OCI-LY7 (cell line): ENCODE measurements at regions not wholly inside any gene's neighbourhood (a gene's known extent, or its start where the extent isn't known, plus 50 kb on each side); places are given as distances from the start of the nearest gene placed in this dataset.

ENCODE experiments used
- BruUV-seq: library from RNA; stranded (reverse); fragments of 400-500 nt; replicated peaks from 2 replicates; lab custom pipeline; 2021; lab: Mats Ljungman, UMichigan
- CTCF ChIA-PET: fragments of 300-600 bp; sonication (Branson Sonifier 250); formaldehyde crosslinking; loops from one replicate; lab custom pipeline; 2022; ENCODE audit warnings: antibody characterized with exemption; ENCODE audit not compliant: unreplicated experiment; lab: Charles Lee
- POLR2A ChIA-PET: fragments of 300-600 bp; sonication (Branson Sonifier 250); formaldehyde crosslinking; loops from one replicate; lab custom pipeline; 2022; ENCODE audit warnings: antibody characterized with exemption; lab: Charles Lee
- DNase-seq: peaks from one replicate; pipeline ENCODE4 v3.0.0-alpha.2; 2015; ENCODE audit warnings: low spot score
- H2AFZ ChIP-seq: fragments of 200-600 bp; sonication (generic), shearing (Covaris generic); 2 replicates; pipeline ENCODE4 v1.6.1; 2014; ENCODE audit warnings: mild to moderate bottlenecking, antibody characterized with exemption, low read length, moderate library complexity
- H3K27ac ChIP-seq: fragments of 200-600 bp; sonication (generic); 2 replicates; pipeline ENCODE4 v1.5.1; 2014; ENCODE audit warnings: mixed run types, low read depth, mild to moderate bottlenecking, moderate library complexity, low read length, inconsistent platforms; ENCODE audit not compliant: poor library complexity, severe bottlenecking
- H3K36me3 ChIP-seq: fragments of 200-600 bp; sonication (generic); 2 replicates; pipeline ENCODE4 v1.6.1; 2014; ENCODE audit warnings: mild to moderate bottlenecking, antibody characterized with exemption, low read length, moderate library complexity, mixed read lengths; ENCODE audit not compliant: insufficient read depth
- H3K4me1 ChIP-seq: fragments of 200-600 bp; sonication (generic); 2 replicates; pipeline ENCODE4 v1.5.1; 2014; ENCODE audit warnings: mild to moderate bottlenecking, low read length; ENCODE audit not compliant: insufficient read depth, poor library complexity, severe bottlenecking
- H3K4me2 ChIP-seq: fragments of 200-600 bp; sonication (generic); 2 replicates; pipeline ENCODE4 v1.6.1; 2014; ENCODE audit warnings: mild to moderate bottlenecking, low read length
- H3K4me3 ChIP-seq: fragments of 200-600 bp; sonication (generic); 2 replicates; pipeline ENCODE4 v1.5.1; 2014; ENCODE audit warnings: mild to moderate bottlenecking, low read depth, low read length; ENCODE audit not compliant: poor library complexity, severe bottlenecking
- H3K79me2 ChIP-seq: fragments of 200-600 bp; sonication (generic); 2 replicates; pipeline ENCODE4 v1.6.1; 2016; ENCODE audit warnings: low read depth, mild to moderate bottlenecking, low read length, moderate library complexity, mixed read lengths; ENCODE audit not compliant: insufficient read depth
- H3K9me2 ChIP-seq: fragments of 200-600 bp; sonication (generic); 2 replicates; pipeline ENCODE4 v1.6.1; 2016; ENCODE audit warnings: mild to moderate bottlenecking, low read length, mixed read lengths; ENCODE audit not compliant: insufficient read depth
- H3K9me3 ChIP-seq: fragments of 200-600 bp; sonication (generic); 2 replicates; pipeline ENCODE4 v1.6.1; 2014; ENCODE audit warnings: mild to moderate bottlenecking, mixed run types, low read length, mixed read lengths
- H4K20me1 ChIP-seq: fragments of 200-600 bp; sonication (generic); 2 replicates; pipeline ENCODE4 v1.6.1; 2014; ENCODE audit warnings: mild to moderate bottlenecking, antibody characterized with exemption, low read length, moderate library complexity, mixed read lengths; ENCODE audit not compliant: insufficient read depth
- EZH2phosphoT487 ChIP-seq: fragments of 200-600 bp; sonication (generic); IDR thresholded peaks from 2 replicates; pipeline ENCODE4 v1.6.1; 2018; ENCODE audit warnings: low read depth, borderline replicate concordance, mild to moderate bottlenecking, mixed run types, antibody characterized with exemption, low read length, moderate library complexity, mixed read lengths
- intact Hi-C: fragments of 100-400 bp; cut with micrococcal nuclease; formaldehyde crosslinking; loops from one replicate; pipeline ENCODE4 v1.10.0; 2022; ENCODE audit not compliant: unreplicated experiment
- TF ChIP-seq, protein P1 (sequence below): fragments of 200-600 bp; sonication (generic); conservative IDR thresholded peaks from 2 replicates; pipeline ENCODE4 v1.5.1; 2014; ENCODE audit warnings: mild to moderate bottlenecking, antibody characterized with exemption, low read length, moderate library complexity, mixed read lengths

DNA sequence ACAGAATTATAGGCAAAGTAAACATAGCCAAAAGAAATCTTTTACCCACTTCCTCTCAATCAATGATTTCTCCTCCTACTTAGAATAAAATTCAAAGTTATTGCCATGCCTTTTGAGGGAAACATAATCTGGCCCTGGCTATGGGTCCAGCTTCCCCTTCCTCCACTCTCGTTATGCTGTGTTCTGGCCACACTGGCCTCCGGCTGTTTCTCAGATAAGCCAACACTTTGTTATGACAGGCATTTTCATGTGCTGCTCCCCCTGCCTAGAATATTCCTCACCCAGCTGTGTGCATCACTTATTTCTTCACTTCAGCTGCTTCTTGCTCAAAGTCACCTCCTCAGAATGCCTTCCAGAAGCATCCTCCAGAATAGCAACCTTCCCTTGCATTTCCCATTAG lies 386.6 kb upstream of the AADAT start:
- no peak for DNase-seq
- Histone ChIP-seq H4K20me1 (no peaks in the 10 kb centered on the region), H3K9me2 (no peaks in the 10 kb centered on the region), H3K79me2 (no peaks in the 10 kb centered on the region), H3K36me3 (no peaks in the 10 kb centered on the region), H3K27ac (no peak overlapping the region), H3K4me3 (no peak overlapping the region), H3K9me3 (no peaks in the 10 kb centered on the region), H3K4me2 (no peak overlapping the region), H3K4me1 (no peaks in the 10 kb centered on the region), H2AFZ (no peak overlapping the region)
- intact Hi-C loops = no loop called here
- POLR2A ChIA-PET = no interaction called here
- TF ChIP-seq, protein P1, sequence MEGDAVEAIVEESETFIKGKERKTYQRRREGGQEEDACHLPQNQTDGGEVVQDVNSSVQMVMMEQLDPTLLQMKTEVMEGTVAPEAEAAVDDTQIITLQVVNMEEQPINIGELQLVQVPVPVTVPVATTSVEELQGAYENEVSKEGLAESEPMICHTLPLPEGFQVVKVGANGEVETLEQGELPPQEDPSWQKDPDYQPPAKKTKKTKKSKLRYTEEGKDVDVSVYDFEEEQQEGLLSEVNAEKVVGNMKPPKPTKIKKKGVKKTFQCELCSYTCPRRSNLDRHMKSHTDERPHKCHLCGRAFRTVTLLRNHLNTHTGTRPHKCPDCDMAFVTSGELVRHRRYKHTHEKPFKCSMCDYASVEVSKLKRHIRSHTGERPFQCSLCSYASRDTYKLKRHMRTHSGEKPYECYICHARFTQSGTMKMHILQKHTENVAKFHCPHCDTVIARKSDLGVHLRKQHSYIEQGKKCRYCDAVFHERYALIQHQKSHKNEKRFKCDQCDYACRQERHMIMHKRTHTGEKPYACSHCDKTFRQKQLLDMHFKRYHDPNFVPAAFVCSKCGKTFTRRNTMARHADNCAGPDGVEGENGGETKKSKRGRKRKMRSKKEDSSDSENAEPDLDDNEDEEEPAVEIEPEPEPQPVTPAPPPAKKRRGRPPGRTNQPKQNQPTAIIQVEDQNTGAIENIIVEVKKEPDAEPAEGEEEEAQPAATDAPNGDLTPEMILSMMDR = no peak
- no peak for TF ChIP-seq EZH2phosphoT487
- BruUV-seq = no TSS peak
- CTCF ChIA-PET = no interaction called here

- H3K36me3 ChIP-seq = no peaks in the 10 kb centered on the region
- H3K4me3 ChIP-seq = no peak overlapping the region
- TF ChIP-seq, protein P1 = no peak
- TF ChIP-seq EZH2phosphoT487 = no peak
- intact Hi-C loops = no loop called here
- H3K9me3 ChIP-seq = no peaks in the 10 kb centered on the region
- no peaks in the 10 kb centered on the region for H3K9me2 ChIP-seq
- no peak overlapping the region for H3K27ac ChIP-seq
- DNase-seq = no peak
- CTCF ChIA-PET = no interaction called here
- H2AFZ ChIP-seq = no peak overlapping the region
- H3K4me1 ChIP-seq = no peaks in the 10 kb centered on the region
- POLR2A ChIA-PET = no interaction called here
- H3K4me2 ChIP-seq = no peak overlapping the region
- H4K20me1 ChIP-seq = no peaks in the 10 kb centered on the region
- BruUV-seq = no TSS peak
- H3K79me2 ChIP-seq = no peaks in the 10 kb centered on the region
Measured at GRCh38 chr4:170465429-170465828, 375.7 kb upstream of the AADAT start.

DNA sequence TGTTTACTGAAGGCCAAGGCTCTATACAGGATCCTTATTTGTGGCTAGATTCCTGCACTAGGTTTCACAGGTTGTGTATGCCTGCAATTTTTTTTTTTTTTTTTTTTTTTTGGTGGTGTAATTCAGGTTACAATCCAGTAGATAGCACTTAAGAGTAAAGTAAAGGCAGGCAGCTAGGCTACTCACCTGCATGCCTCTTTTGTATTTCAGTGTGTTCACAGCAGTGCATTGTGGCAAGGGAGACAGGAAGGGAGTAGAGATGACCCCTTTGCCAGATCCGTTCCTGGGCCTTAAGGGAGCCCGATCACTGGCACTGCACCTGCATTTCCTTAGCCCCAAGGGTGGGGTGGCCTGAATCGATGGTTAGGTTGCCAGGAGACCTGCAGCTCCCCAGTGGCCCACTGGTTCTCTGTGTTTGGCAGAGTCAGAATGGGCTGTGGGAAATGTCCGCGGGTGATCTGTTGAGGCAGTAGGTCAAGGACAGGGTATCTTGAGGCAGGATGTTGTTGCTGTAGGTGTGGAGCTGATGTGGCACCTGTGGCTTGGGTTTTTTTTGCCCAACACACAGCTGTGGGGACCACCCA lies 374.9 kb upstream of the AADAT start:
- no peaks in the 10 kb centered on the region for H3K36me3 ChIP-seq
- POLR2A ChIA-PET = interaction anchor here (0.6 kb wide), 1 partner anchor 1828 kb away, joined by 4 read pairs; no protein-coding TSS in a partner anchor
- H3K79me2 ChIP-seq = no peaks in the 10 kb centered on the region
- no peaks in the 10 kb centered on the region for H4K20me1 ChIP-seq
- CTCF ChIA-PET = interaction anchor here (0.6 kb wide), 1 partner anchor 76 kb away, joined by 4 read pairs; no protein-coding TSS in a partner anchor
- no peaks in the 10 kb centered on the region for H3K9me2 ChIP-seq
- no peak overlapping the region for H3K4me2 ChIP-seq
- no peak overlapping the region for H3K27ac ChIP-seq
- no peak for DNase-seq
- no TSS peak for BruUV-seq
- no peaks in the 10 kb centered on the region for H3K4me1 ChIP-seq
- intact Hi-C loops = no loop called here
- TF ChIP-seq, protein P1 = no peak
- TF ChIP-seq EZH2phosphoT487 = no peak
- no peak overlapping the region for H3K4me3 ChIP-seq
- no peak overlapping the region for H2AFZ ChIP-seq
- H3K9me3 ChIP-seq = no peaks in the 10 kb centered on the region
